Natural killer cell (primary cell): ENCODE measurements at regions not wholly inside any gene's neighbourhood (a gene's known extent, or its start where the extent isn't known, plus 50 kb on each side); places are given as distances from the start of the nearest gene placed in this dataset.

Experiments
- ATAC-seq, 3 donors: fragments of 150-1000 bp in 2 of 3; fragments of 200-7000 bp in 1 of 3; cut with Tn5 transposase; 1 replicate in 1 of 3; 2 replicates in 2 of 3; pipeline ENCODE4 v1.10.0; 2021; ENCODE audit warnings: mild to moderate bottlenecking in 2 of 3, moderate library complexity in 2 of 3
- DNase-seq, 2 donors: peaks; one replicate each; pipeline versions ENCODE4 v3.0.0 to v3.0.0-alpha.2; 2013 to 2021; ENCODE audit warnings: mixed read lengths in 1 of 2
- H3K27ac ChIP-seq: one replicate; pipeline ENCODE4 v1.5.1; 2013; ENCODE audit warnings: mild to moderate bottlenecking, low read length
- H3K27me3 ChIP-seq: one replicate; pipeline ENCODE4 v1.6.1; 2013; ENCODE audit warnings: low read length; ENCODE audit not compliant: control insufficient read depth, insufficient read depth
- H3K36me3 ChIP-seq: one replicate; pipeline ENCODE4 v1.6.1; 2013; ENCODE audit warnings: low read length; ENCODE audit not compliant: control insufficient read depth, insufficient read depth
- H3K4me1 ChIP-seq: one replicate; pipeline ENCODE4 v1.6.1; 2013; ENCODE audit warnings: low read length; ENCODE audit not compliant: control insufficient read depth, insufficient read depth
- H3K4me3 ChIP-seq: one replicate; pipeline ENCODE4 v1.5.1; 2013; ENCODE audit warnings: low read length
- H3K9me3 ChIP-seq: one replicate; pipeline ENCODE4 v1.6.1; 2013; ENCODE audit warnings: low read length; ENCODE audit not compliant: control insufficient read depth, insufficient read depth
- H3K27ac Mint-ChIP-seq, 2 donors: one replicate each; pipeline ENCODE4 v1.8.0; 2022; ENCODE audit warnings: mild to moderate bottlenecking in 2 of 2, mixed read lengths in 2 of 2, moderate library complexity in 1 of 2
- H3K27me3 Mint-ChIP-seq, 2 donors: one replicate each; pipeline ENCODE4 v1.8.0; 2022; ENCODE audit warnings: low read depth in 2 of 2, mixed read lengths in 2 of 2
- H3K36me3 Mint-ChIP-seq: one replicate; pipeline ENCODE4 v1.8.0; 2022; ENCODE audit warnings: mixed read lengths
- H3K4me1 Mint-ChIP-seq, 2 donors: one replicate each; pipeline ENCODE4 v1.8.0; 2022; ENCODE audit warnings: mixed read lengths in 2 of 2
- H3K4me3 Mint-ChIP-seq: one replicate; pipeline ENCODE4 v1.8.0; 2022; ENCODE audit warnings: mild to moderate bottlenecking, moderate library complexity, mixed read lengths
- H3K9me3 Mint-ChIP-seq, 2 donors: one replicate each; pipeline ENCODE4 v1.8.0; 2022; ENCODE audit warnings: mixed read lengths in 2 of 2
- WGBS: methylation state at CpG from one replicate; pipeline ENCODE4 v1.1.7; 2013; ENCODE audit warnings: missing lambda C conversion rate; ENCODE audit not compliant: insufficient coverage; 5-methylcytosine and 5-hydroxymethylcytosine counted together
- intact Hi-C: fragments of 100-400 bp; cut with micrococcal nuclease; formaldehyde crosslinking; loops from one replicate; pipeline ENCODE4 v1.14.2; 2022
- TF ChIP-seq, protein P1 (sequence below): fragments of 200-600 bp; IDR thresholded peaks from one replicate; pipeline ENCODE4 v1.8.0; 2022; ENCODE audit warnings: antibody characterized with exemption

DNA sequence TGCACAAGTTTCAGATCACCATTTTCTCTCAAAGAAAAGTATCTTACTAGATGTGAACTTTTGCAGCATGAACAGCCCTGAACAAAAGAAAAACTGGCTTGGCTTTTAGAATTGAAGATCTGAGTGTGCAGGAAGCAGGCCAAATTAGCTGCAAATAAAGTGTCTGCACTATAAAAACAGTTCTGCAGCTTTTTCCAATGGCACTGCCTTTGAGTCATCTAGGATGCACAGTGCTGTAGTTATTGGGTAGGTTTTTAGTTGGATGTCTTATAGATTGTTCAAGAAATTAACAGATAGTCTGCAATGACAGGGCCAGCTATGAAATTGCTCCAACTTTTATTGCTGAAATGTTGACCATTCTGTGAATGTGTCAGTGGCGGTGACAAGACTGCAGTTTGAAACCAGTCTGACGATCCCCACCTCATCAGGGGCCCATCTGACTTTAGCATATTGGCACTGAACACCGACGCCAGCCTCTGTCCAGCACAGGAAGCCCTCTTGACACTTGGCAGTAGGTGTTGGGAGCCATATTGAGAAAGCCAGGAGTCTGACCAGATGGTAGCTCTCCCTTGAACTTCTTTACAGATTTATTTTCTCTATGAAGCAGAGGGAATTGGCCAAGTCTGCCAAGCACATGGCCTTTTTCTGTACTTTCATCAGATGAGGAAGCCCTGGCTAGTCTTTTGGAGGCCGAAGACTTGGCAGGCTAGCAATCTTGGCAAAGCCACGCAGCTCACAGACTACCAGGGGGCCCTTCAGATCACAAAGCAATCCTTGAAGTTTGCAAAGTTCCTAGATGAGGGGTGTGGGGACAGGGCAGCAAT, 490.6 kb downstream of the NEBL start:
- 85% methylated on average over 6 of the region's 6 CpGs for WGBS
- H3K36me3 ChIP-seq = no peaks in the 10 kb centered on the region
- no peak overlapping the region for H3K27ac ChIP-seq
- no peaks in the 10 kb centered on the region for H3K4me1 Mint-ChIP-seq
- ATAC-seq = no peak
- H3K4me3 Mint-ChIP-seq = no peak overlapping the region
- DNase-seq = no peak
- H3K4me1 ChIP-seq = no peaks in the 10 kb centered on the region
- H3K4me3 ChIP-seq = no peak overlapping the region
- intact Hi-C loops = no loop called here
- no peaks in the 10 kb centered on the region for H3K9me3 ChIP-seq
- no peaks in the 10 kb centered on the region for H3K27me3 ChIP-seq
- H3K27me3 Mint-ChIP-seq = peaks cover 5 to 7% of the 10 kb centered on the region in 2 donors
- H3K27ac Mint-ChIP-seq = no peak overlapping the region
- no peaks in the 10 kb centered on the region for H3K36me3 Mint-ChIP-seq
- peaks cover 0 to 2% of the 10 kb centered on the region in 2 donors for H3K9me3 Mint-ChIP-seq
- TF ChIP-seq, protein P1, sequence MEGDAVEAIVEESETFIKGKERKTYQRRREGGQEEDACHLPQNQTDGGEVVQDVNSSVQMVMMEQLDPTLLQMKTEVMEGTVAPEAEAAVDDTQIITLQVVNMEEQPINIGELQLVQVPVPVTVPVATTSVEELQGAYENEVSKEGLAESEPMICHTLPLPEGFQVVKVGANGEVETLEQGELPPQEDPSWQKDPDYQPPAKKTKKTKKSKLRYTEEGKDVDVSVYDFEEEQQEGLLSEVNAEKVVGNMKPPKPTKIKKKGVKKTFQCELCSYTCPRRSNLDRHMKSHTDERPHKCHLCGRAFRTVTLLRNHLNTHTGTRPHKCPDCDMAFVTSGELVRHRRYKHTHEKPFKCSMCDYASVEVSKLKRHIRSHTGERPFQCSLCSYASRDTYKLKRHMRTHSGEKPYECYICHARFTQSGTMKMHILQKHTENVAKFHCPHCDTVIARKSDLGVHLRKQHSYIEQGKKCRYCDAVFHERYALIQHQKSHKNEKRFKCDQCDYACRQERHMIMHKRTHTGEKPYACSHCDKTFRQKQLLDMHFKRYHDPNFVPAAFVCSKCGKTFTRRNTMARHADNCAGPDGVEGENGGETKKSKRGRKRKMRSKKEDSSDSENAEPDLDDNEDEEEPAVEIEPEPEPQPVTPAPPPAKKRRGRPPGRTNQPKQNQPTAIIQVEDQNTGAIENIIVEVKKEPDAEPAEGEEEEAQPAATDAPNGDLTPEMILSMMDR = no peak

DNA sequence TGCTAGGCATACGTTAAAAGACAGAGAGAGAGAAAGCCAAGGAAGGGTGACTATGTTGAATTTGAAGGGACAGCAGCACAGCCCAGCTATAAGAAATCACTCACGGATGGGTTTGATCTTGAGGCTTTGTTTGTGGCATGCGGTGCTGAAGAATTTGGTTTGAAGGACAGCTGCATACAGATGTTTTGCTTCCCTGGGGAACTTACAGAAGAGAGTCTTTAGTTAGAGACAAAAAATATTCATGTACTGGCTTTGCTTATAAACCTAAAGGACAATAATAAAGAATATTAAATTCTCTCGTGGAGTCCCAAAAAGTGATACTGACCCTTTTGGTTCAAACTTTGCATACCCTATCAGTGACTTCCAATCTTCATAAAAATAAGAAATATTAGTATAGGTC, 491.4 kb downstream of the NEBL start:
- no peaks in the 10 kb centered on the region for H3K9me3 ChIP-seq
- ATAC-seq (no peak), DNase-seq (no peak)
- no peaks in the 10 kb centered on the region for H3K4me1 ChIP-seq
- WGBS = 94% methylated on average over 3 of the region's 4 CpGs
- no peaks in the 10 kb centered on the region for H3K36me3 ChIP-seq
- Mint-ChIP-seq H3K27ac (no peak overlapping the region), H3K27me3 (peaks cover 5 to 7% of the 10 kb centered on the region in 2 donors), H3K9me3 (peaks cover 0 to 2% of the 10 kb centered on the region in 2 donors), H3K36me3 (no peaks in the 10 kb centered on the region), H3K4me3 (no peak overlapping the region), H3K4me1 (no peaks in the 10 kb centered on the region)
- H3K4me3 ChIP-seq = no peak overlapping the region
- TF ChIP-seq, protein P1 = no peak
- intact Hi-C loops = no loop called here
- H3K27me3 ChIP-seq = no peaks in the 10 kb centered on the region
- no peak overlapping the region for H3K27ac ChIP-seq

DNA sequence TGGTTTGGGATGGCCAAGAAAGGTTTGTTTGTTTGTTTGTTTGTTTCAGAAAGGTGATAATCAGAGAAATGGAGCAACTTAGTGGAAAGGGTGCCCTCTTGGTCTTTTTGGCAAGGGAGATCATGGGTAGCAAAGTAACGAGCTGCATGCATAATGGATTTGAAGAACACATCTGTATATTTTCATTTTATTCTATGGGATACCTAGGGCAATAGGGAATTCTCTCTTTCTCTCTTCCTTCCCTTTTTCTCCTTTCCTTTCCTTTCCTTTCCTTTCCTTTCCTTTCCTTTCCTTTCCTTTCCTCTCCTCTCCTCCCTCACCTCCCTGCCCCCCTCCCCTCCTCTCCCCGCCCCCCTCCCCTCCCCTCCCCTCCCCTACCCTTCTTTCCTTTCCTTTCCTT, 492.1 kb downstream of the NEBL start:
- no peaks in the 10 kb centered on the region for H3K4me1 Mint-ChIP-seq
- ATAC-seq = no peak
- no peak overlapping the region for H3K4me3 Mint-ChIP-seq
- DNase-seq = no peak
- Histone ChIP-seq H3K4me3 (no peak overlapping the region), H3K27ac (no peak overlapping the region), H3K4me1 (no peaks in the 10 kb centered on the region), H3K27me3 (no peaks in the 10 kb centered on the region), H3K36me3 (no peaks in the 10 kb centered on the region), H3K9me3 (no peaks in the 10 kb centered on the region)
- intact Hi-C loops = no loop called here
- H3K27me3 Mint-ChIP-seq = peaks cover 4 to 7% of the 10 kb centered on the region in 2 donors
- TF ChIP-seq, protein P1 = no peak
- H3K9me3 Mint-ChIP-seq = peaks cover 0 to 2% of the 10 kb centered on the region in 2 donors
- 100% methylated on average over 1 of the region's 2 CpGs for WGBS
- no peak overlapping the region for H3K27ac Mint-ChIP-seq
- H3K36me3 Mint-ChIP-seq = no peaks in the 10 kb centered on the region

DNA sequence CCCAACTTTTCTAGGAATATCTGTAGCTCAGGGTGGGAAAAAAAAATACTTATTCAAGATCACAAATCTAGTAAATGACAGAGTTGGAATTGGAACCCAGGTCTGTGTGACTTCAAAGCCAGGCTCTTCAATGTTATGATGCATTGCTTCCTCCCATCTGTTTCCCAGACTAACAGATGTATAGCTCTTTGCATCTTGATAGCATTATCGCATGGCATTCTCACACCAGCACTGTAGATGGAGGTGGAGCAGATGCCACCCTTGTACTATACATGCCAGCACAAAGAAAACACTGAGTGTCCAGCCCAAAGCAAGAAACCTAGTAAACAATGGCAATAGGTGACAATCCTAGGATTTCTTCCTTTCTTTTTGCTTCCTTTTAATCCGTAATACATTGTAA, 497.3 kb downstream of the NEBL start:
- no peak overlapping the region for H3K27ac Mint-ChIP-seq
- no peak overlapping the region for H3K27ac ChIP-seq
- DNase-seq (no peak), ATAC-seq (no peak)
- H3K27me3 Mint-ChIP-seq = peaks cover 0 to 6% of the 10 kb centered on the region in 2 donors
- no peaks in the 10 kb centered on the region for H3K9me3 ChIP-seq
- TF ChIP-seq, protein P1 = no peak
- H3K36me3 Mint-ChIP-seq = no peaks in the 10 kb centered on the region
- H3K4me3 Mint-ChIP-seq = no peak overlapping the region
- no peak overlapping the region for H3K4me3 ChIP-seq
- H3K36me3 ChIP-seq = no peaks in the 10 kb centered on the region
- H3K27me3 ChIP-seq = no peaks in the 10 kb centered on the region
- no peaks in the 10 kb centered on the region for H3K4me1 ChIP-seq
- WGBS = 67% methylated on average over 1 of the region's 2 CpGs
- no peaks in the 10 kb centered on the region for H3K4me1 Mint-ChIP-seq
- intact Hi-C loops = no loop called here
- H3K9me3 Mint-ChIP-seq = peaks cover 0 to 2% of the 10 kb centered on the region in 2 donors
